Activated naive CD8-positive, alpha-beta T cell treated with anti-CD3 and anti-CD28 coated beads, Interleukin-2, amount 50 U/mL, for 24 hours (primary cell): ENCODE measurements at regions not wholly inside any gene's neighbourhood (a gene's known extent, or its start where the extent isn't known, plus 50 kb on each side); places are given as distances from the start of the nearest gene placed in this dataset.

Experiments used
- ATAC-seq: fragments of 150-1000 bp; cut with Tn5 transposase; one replicate; pipeline ENCODE4 v1.10.0; 2021
- DNase-seq: peaks from one replicate; pipeline ENCODE4 v3.0.0; 2021
- H3K27ac Mint-ChIP-seq: one replicate; pipeline ENCODE4 v1.8.0; 2021; ENCODE audit warnings: mild to moderate bottlenecking, mixed read lengths
- H3K27me3 Mint-ChIP-seq: one replicate; pipeline ENCODE4 v1.8.0; 2021; ENCODE audit warnings: mixed read lengths
- H3K36me3 Mint-ChIP-seq: one replicate; pipeline ENCODE4 v1.8.0; 2021; ENCODE audit warnings: low read depth, mixed read lengths
- H3K4me1 Mint-ChIP-seq: one replicate; pipeline ENCODE4 v1.8.0; 2021; ENCODE audit warnings: mixed read lengths
- H3K4me3 Mint-ChIP-seq: one replicate; pipeline ENCODE4 v1.8.0; 2021; ENCODE audit warnings: mild to moderate bottlenecking, moderate library complexity, mixed read lengths
- H3K9me3 Mint-ChIP-seq: one replicate; pipeline ENCODE4 v1.8.0; 2021; ENCODE audit warnings: mixed read lengths

DNA sequence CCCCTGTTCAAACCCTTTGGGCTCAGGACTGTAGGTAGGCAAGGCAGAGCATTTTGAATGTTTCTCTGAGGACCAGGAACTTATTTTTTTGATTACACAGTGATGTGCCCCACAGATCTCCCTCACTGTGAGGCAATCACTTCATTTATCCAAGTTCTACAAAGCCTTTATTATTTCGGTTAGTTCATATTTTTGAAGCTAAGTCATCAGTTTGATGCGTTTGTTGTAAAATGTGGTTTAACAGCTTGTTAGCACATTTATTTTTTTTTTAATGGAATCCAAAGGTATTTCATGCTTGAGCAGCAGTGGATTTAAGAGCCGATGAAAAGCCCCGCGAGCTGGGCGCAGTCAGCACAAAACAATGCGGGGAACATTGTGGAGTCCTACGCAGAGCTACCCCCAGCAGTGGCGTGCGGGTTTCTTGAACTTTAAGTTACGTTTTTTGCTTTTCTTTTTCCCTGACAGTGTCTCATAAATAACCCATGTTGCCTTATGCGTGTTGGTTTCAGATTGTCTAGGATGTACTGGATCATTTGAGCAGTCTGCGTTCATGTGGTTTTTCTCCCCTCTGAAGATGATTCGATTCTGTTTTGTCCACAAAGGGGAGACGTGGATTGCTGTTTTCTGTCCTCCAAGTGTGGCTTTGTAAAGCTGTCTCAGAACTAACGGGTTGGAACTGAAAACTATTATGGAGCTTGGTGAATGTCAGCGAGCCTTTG, 233.6 kb upstream of the BMP2 start:
- ATAC-seq (no peak), DNase-seq (no peak)
- Mint-ChIP-seq H3K27ac (no peak overlapping the region), H3K4me1 (no peaks in the 10 kb centered on the region), H3K9me3 (peaks cover 3% of the 10 kb centered on the region), H3K4me3 (no peak overlapping the region), H3K27me3 (no peaks in the 10 kb centered on the region), H3K36me3 (no peaks in the 10 kb centered on the region)

DNA sequence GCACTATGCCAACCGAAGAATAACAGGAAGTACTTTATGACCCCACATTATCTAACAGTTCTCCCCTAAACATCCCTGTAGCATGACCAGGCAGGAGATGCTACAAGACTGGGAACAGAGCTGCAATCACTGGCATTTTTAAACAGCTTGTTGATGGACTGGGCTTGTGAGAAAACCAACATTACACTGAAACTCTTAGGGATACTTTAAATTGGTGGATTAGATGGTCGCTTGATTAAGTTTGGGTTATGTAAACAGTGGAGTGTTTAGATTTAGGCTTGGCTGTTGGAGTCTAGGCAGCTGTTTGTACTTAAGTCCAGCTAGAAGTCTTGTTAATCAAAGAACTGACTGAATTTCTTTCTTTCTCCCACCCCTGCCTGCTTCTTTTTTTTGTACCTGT, 234.1 kb upstream of the BMP2 start:
- no peaks in the 10 kb centered on the region for H3K36me3 Mint-ChIP-seq
- H3K4me1 Mint-ChIP-seq, result no peaks in the 10 kb centered on the region
- H3K4me3 Mint-ChIP-seq, result no peak overlapping the region
- no peak overlapping the region for H3K27ac Mint-ChIP-seq
- H3K9me3 Mint-ChIP-seq, result peaks cover 3% of the 10 kb centered on the region
- H3K27me3 Mint-ChIP-seq, result no peaks in the 10 kb centered on the region
- no peak for ATAC-seq
- DNase-seq, result no peak

DNA sequence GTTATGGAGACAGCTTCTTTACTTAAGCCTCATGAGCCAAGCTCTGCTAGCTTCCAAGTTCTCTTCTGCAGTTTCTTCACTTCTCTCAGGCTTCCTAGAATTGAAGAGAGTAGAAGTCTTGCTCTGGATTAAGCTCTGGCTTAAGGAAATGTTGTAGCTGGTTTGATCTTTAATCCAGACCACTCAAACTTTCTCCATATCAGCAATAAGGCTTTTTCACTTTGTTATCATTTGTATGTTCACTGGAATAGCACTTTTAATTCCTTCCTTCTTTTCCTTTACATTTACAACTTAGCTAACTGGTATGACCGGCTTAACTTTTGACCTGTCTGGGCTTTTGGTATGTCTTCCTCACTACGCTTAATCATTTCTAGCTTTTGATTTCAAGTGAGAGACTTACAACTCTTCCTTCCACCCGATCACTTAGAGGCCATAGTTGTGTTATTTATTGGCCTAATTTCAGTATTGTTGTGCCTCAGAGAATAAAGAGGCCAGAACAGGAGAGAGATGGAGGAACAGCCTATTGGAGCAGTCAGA, 236.6 kb upstream of the BMP2 start:
- no peaks in the 10 kb centered on the region for H3K4me1 Mint-ChIP-seq
- no peaks in the 10 kb centered on the region for H3K36me3 Mint-ChIP-seq
- no peaks in the 10 kb centered on the region for H3K27me3 Mint-ChIP-seq
- ATAC-seq (no peak), DNase-seq (no peak)
- H3K27ac Mint-ChIP-seq, result no peak overlapping the region
- no peak overlapping the region for H3K4me3 Mint-ChIP-seq
- no peaks in the 10 kb centered on the region for H3K9me3 Mint-ChIP-seq

DNA sequence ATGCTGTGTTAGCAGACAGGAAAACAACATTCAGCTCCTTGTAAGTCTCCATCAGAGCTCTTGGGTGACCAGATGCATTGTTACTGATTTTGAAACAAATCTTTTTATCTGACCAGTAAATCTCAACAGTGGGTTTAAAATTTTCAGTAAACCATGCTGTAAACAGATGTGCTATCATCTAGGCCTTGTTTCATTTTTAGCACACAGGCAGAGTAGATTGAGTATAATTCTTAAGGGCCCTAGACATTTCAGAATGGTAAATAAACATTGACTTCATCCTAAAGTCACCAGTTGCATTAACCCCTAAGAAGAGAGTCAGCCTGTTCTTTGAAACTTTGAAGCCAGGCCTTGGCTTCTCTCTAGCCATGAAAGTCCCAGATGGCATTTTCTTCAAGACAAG, 237.2 kb upstream of the BMP2 start:
- Mint-ChIP-seq H3K9me3 (peaks cover 3% of the 10 kb centered on the region), H3K36me3 (no peaks in the 10 kb centered on the region), H3K4me3 (no peak overlapping the region), H3K4me1 (no peaks in the 10 kb centered on the region), H3K27me3 (no peaks in the 10 kb centered on the region), H3K27ac (no peak overlapping the region)
- DNase-seq (no peak), ATAC-seq (no peak)

DNA sequence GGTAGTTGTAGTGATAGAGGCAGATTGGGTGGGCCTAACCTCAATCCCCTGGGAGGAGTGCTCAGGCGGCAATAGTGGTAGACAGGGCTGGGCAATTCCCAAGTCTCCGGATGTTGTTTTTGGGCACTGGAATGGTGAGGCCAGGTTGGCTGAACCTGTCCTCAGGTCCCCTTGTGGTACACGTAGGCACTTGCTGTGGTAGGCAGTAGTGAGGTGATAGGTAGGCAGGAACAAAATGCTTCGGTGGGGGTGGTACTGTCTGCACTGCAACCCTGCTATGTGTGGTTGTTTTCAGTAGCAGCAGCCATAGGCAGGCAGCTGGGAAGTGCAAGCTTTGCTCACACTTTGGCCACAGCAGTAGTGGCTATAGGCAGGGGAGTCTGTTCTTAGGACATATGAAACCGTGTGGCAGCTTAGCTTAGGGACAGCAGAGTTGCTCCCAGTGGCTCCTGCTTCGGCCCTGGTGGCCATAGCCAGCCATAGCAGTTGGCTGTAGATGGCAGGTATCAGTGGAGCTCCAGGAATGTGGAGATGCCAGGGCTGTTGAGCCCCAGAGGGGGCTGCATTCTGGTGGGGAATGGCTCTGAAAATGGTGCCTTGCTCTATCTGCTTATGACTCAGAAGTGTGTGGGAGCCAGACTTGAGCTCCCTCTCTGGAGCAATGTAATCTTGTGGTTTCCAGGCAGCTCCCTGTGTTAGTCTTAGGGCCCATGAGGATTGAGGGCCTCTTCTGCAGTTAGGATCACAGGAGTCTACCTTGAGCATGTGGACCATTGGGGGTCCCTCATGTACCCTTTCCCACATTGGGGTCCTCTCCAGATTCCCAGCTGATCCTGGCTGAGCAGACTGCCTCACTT, 241.8 kb upstream of the BMP2 start:
- Mint-ChIP-seq H3K27ac (no peak overlapping the region), H3K27me3 (no peaks in the 10 kb centered on the region), H3K4me3 (no peak overlapping the region), H3K4me1 (no peaks in the 10 kb centered on the region), H3K9me3 (peaks cover 18% of the 10 kb centered on the region), H3K36me3 (no peaks in the 10 kb centered on the region)
- no peak for DNase-seq
- no peak for ATAC-seq

DNA sequence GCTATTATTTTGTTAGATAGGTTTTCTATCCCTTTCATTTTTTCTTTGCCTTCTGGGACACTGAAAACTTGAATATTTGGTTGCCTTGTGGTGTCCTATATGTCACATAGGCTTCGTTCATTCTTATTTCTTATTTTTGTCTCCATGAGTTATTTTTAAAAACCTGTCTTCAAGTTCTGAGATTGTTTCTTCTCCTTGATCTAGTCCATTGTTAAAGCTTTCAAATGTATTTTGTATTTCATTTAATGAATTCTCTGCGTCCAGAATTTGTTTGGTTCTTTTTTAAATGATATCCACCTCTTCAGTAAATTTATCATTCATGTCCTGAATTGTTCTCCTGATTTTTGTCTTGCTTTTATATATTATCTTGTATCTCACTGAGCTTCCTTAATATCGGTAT, 243.2 kb upstream of the BMP2 start:
- no peak overlapping the region for H3K4me3 Mint-ChIP-seq
- no peaks in the 10 kb centered on the region for H3K36me3 Mint-ChIP-seq
- no peak for ATAC-seq
- peaks cover 22% of the 10 kb centered on the region for H3K9me3 Mint-ChIP-seq
- no peaks in the 10 kb centered on the region for H3K4me1 Mint-ChIP-seq
- no peak for DNase-seq
- H3K27me3 Mint-ChIP-seq, result no peaks in the 10 kb centered on the region
- H3K27ac Mint-ChIP-seq, result no peak overlapping the region

DNA sequence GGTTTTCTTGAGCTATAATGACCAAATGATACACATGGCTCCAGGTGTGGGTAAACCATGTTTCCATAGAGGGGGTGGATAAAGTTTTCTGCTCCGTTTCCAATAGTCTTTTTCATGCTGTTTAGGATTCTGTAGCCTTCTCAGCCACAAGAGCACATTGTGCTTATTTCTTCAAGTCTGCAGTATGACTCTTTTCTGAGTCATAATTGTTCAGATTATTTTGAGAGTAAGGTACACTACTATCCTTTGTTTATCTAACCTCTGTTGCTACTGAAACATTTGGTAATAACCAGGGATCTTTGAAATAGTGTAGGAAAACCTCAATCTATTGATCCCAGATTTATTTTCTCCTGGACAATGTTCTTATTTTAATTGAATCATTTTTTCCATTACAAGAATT, 247.9 kb upstream of the BMP2 start:
- H3K36me3 Mint-ChIP-seq, result no peaks in the 10 kb centered on the region

DNA sequence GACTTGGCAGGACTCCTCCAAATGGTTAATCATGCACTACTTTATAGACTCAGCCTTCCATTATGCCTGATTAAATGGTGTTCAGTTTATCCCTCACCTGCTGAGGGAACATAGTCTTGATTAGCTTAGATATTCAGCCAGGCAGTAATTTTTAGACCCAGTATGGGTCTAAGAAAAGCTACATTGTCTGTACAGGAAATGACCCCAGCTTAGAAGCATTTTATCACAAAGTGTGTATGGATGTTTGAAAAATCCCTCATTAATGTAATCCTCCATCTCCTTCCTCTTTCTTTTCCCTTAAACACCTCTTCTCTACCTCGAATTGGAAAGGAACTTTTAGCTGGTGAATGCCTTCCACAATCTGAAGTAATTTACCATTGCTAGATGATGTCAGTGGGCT, 252.2 kb upstream of the BMP2 start:
- Mint-ChIP-seq H3K4me1 (no peaks in the 10 kb centered on the region), H3K36me3 (no peaks in the 10 kb centered on the region), H3K9me3 (peaks cover 3% of the 10 kb centered on the region), H3K27me3 (no peaks in the 10 kb centered on the region), H3K27ac (no peak overlapping the region), H3K4me3 (no peak overlapping the region)
- DNase-seq (no peak), ATAC-seq (no peak)

More for the DNA sequence above, 247.9 kb upstream of the BMP2 start:
- Mint-ChIP-seq H3K27ac (no peak overlapping the region), H3K9me3 (peaks cover 13% of the 10 kb centered on the region), H3K4me1 (no peaks in the 10 kb centered on the region), H3K27me3 (no peaks in the 10 kb centered on the region), H3K4me3 (no peak overlapping the region)
- DNase-seq, result no peak
- ATAC-seq, result no peak

DNA sequence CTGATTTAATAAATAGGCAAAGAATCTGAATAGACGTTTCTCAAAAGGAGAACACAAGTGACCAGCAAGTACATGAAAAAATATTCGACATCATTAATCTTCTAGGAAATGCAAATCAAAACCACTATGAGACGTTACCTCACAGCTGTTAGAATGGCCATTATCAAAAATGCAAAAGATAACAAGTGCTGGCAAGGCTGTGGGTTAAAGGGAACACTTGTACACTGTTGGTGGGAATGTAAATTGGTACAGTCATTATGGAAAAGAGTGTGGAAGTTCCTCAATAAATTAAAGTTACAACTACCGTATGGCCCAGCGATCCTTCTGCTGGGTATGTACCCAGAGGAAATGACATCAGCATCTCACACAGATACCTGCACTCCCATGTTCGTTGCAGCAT, 253.9 kb upstream of the BMP2 start:
- ATAC-seq, result no peak
- Mint-ChIP-seq H3K4me3 (no peak overlapping the region), H3K27ac (no peak overlapping the region), H3K9me3 (peaks cover 11% of the 10 kb centered on the region), H3K36me3 (no peaks in the 10 kb centered on the region), H3K4me1 (no peaks in the 10 kb centered on the region), H3K27me3 (no peaks in the 10 kb centered on the region)
- no peak for DNase-seq

DNA sequence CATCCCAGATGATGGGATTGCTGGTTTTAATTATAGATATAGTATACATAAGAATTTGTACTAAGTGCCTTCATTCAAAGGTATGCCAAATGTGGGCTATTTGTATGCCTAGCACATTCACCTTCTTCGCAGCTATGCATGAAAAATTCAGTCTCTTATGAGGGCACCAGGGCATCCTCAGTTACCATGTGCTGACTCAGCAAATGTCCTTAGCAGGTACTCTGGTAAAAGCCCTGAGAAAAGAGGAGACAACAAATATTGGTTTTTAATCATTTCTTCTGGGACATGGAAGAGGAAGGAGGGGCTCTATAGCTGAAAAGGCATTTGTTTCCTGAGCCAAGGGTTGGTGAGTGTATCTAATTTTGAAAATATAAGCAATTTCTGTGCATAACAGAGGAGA, 258.1 kb upstream of the BMP2 start:
- Mint-ChIP-seq H3K36me3 (no peaks in the 10 kb centered on the region), H3K9me3 (peaks cover 15% of the 10 kb centered on the region), H3K4me3 (no peak overlapping the region), H3K4me1 (no peaks in the 10 kb centered on the region), H3K27me3 (no peaks in the 10 kb centered on the region), H3K27ac (no peak overlapping the region)
- ATAC-seq (no peak), DNase-seq (no peak)

DNA sequence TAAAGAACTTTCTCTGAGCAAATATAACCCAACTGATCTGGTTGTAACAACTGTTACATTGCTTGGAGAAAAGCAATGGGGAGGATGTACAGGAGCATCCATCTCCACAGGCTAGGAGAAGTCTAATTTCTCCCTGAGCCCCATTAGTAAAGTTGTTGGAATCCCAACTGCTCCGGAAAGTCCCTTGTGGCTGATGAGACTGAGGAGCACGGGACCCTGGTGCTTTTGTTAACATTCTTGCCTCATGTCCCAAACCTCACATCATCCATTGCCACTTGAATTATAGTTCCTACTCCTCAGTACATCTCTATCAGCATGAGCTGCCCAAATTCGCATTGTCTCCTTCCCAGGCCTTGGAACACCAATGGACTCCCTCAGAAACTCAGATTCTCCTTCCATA, 260.6 kb upstream of the BMP2 start:
- Mint-ChIP-seq H3K27ac (no peak overlapping the region), H3K27me3 (no peaks in the 10 kb centered on the region), H3K4me1 (no peaks in the 10 kb centered on the region), H3K4me3 (no peak overlapping the region), H3K9me3 (peaks cover 16% of the 10 kb centered on the region), H3K36me3 (no peaks in the 10 kb centered on the region)
- DNase-seq (no peak), ATAC-seq (no peak)

DNA sequence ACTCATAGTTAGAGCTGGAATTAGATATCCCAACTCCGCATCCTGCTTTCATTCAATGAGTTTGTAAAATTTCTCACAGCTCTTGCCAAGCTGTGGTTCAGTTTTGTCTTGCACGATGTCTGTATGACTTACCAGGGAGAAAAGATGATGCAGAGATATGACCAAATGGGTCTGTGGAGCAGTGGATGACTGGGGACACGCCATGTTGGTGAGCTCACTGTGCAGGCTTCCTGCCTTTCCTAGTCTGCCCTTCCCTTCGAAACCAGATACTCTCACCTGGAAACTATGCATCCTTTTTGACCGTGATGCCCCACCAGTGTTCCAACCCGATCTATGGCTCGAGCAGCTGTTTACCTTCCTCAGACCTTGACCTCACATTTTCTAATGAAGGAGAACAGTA, 262.7 kb upstream of the BMP2 start:
- Mint-ChIP-seq H3K4me3 (no peak overlapping the region), H3K27me3 (peaks cover 3% of the 10 kb centered on the region), H3K9me3 (peaks cover 15% of the 10 kb centered on the region), H3K36me3 (no peaks in the 10 kb centered on the region), H3K27ac (no peak overlapping the region), H3K4me1 (no peaks in the 10 kb centered on the region)
- DNase-seq, result no peak
- ATAC-seq, result no peak

DNA sequence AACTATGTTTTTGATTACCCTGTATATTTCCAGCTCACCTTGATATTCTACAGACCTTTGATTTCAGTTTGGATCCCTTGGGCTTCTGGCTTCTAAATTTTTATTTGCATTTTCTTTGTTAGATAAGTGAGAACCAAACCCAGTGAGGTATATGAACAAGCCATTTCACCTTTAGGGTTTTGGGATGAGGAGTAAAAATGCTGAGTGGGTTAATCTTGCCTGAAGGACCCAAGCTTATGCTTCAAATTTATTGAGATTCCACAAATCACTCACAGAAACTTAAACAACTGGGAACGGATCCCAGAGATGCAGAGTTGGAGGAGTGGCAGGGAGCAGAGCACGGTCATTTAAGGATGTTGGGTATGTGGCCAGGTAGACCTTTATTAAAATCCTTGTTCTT, 263.3 kb upstream of the BMP2 start:
- Mint-ChIP-seq H3K27me3 (peaks cover 3% of the 10 kb centered on the region), H3K4me3 (no peak overlapping the region), H3K9me3 (peaks cover 10% of the 10 kb centered on the region), H3K27ac (no peak overlapping the region), H3K36me3 (no peaks in the 10 kb centered on the region), H3K4me1 (no peaks in the 10 kb centered on the region)
- no peak for DNase-seq
- no peak for ATAC-seq

DNA sequence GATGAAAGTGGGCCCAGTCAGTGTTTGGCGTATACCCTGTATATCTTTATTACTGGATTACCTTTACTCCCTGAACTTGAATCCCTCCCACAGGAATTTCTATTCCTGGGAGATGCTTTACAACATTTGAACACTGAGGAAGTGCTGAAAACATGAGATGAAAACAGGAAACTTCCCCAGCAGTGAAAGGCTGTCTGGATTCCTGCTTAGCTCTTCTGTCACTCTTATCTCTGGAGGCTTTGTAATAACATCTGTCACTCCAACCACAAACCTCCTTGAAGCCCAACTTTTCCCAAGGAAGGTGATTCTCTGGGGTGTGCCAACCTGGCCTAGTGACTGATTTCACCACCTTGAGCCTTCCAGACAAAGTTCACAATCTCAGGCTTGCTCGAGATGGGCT, 264.5 kb upstream of the BMP2 start:
- H3K36me3 Mint-ChIP-seq, result no peaks in the 10 kb centered on the region
- ATAC-seq (no peak), DNase-seq (no peak)
- H3K4me3 Mint-ChIP-seq, result no peak overlapping the region
- H3K9me3 Mint-ChIP-seq, result peaks cover 4% of the 10 kb centered on the region
- no peak overlapping the region for H3K27ac Mint-ChIP-seq
- peaks cover 3% of the 10 kb centered on the region for H3K27me3 Mint-ChIP-seq
- no peaks in the 10 kb centered on the region for H3K4me1 Mint-ChIP-seq

DNA sequence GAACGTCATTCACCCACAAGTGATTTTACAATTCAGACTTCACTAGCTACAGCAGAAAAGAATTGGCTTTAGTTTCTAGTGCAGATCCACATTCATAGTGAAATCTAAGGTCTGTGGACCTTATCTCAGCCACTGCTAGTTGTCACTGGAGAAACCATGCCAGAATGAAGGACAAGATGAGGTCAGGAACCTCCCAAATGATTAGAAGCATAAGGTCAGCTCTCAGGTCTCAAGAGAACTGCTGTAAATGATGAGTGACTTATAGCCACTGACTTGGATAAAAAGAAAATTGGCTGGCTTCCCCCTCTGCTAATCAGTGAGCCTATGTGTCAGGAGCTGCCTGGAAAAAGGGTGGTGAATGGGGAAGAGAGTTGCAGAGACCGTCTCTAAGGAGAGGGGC, 265.3 kb upstream of the BMP2 start:
- Mint-ChIP-seq H3K27ac (no peak overlapping the region), H3K9me3 (peaks cover 4% of the 10 kb centered on the region), H3K4me1 (no peaks in the 10 kb centered on the region), H3K27me3 (peaks cover 3% of the 10 kb centered on the region), H3K4me3 (no peak overlapping the region), H3K36me3 (no peaks in the 10 kb centered on the region)
- DNase-seq (no peak), ATAC-seq (no peak)
